Left ventricle myocardium inferior (tissue), 1 donor: ENCODE measurements at regions not wholly inside any gene's neighbourhood (a gene's known extent, or its start where the extent isn't known, plus 50 kb on each side); places are given as distances from the start of the nearest gene placed in this dataset.

Experiments used
- DNase-seq: peaks from one replicate; pipeline ENCODE4 v3.0.0-alpha.2; 2020
- H3K27ac ChIP-seq: fragments of 200-600 bp; replicated peaks from 2 replicates; pipeline ENCODE4 v1.8.0; 2021
- H3K27me3 ChIP-seq: fragments of 200-600 bp; 2 replicates; pipeline ENCODE4 v1.8.0; 2021; ENCODE audit warnings: low read depth
- H3K36me3 ChIP-seq: fragments of 200-600 bp; 2 replicates; pipeline ENCODE4 v1.8.0; 2021
- H3K4me1 ChIP-seq: fragments of 200-600 bp; 2 replicates; pipeline ENCODE4 v1.8.0; 2021
- H3K4me3 ChIP-seq: fragments of 200-600 bp; 2 replicates; pipeline ENCODE4 v1.8.0; 2021; ENCODE audit warnings: mild to moderate bottlenecking, moderate library complexity
- H3K9me3 ChIP-seq: fragments of 200-600 bp; replicated peaks from 2 replicates; pipeline ENCODE4 v1.8.0; 2021
- CTCF ChIP-seq: fragments of 200-600 bp; IDR thresholded peaks from 2 replicates; pipeline ENCODE4 v1.8.0; 2021; ENCODE audit warnings: antibody characterized with exemption, mild to moderate bottlenecking, borderline replicate concordance
- intact Hi-C: fragments of 100-400 bp; cut with micrococcal nuclease; formaldehyde crosslinking; loops from one replicate; pipeline ENCODE4 v1.11.0; 2022
- donor health status: DM: no; HTN: yes; CAD: no; lungs with severe emphysema.

GRCh38 chr13:110070511-110071120 is 236.3 kb downstream of the COL4A1 start:
- no peak for TF ChIP-seq CTCF
- no peaks in the 10 kb centered on the region for H3K36me3 ChIP-seq
- no peak overlapping the region for H3K4me3 ChIP-seq
- no peaks in the 10 kb centered on the region for H3K4me1 ChIP-seq
- intact Hi-C loops = no loop called here
- H3K27ac ChIP-seq = no peak overlapping the region
- no peak for DNase-seq
- H3K9me3 ChIP-seq = no peaks in the 10 kb centered on the region
- no peaks in the 10 kb centered on the region for H3K27me3 ChIP-seq

GRCh38 chr13:110070046-110070445 is 236.9 kb downstream of the COL4A1 start:
- H3K27ac ChIP-seq = no peak overlapping the region
- H3K36me3 ChIP-seq = no peaks in the 10 kb centered on the region
- no peak overlapping the region for H3K4me3 ChIP-seq
- DNase-seq = no peak
- TF ChIP-seq CTCF = no peak
- no peaks in the 10 kb centered on the region for H3K27me3 ChIP-seq
- H3K4me1 ChIP-seq = no peaks in the 10 kb centered on the region
- H3K9me3 ChIP-seq = no peaks in the 10 kb centered on the region
- intact Hi-C loops = no loop called here

GRCh38 chr13:110068176-110068473 is 238.8 kb downstream of the COL4A1 start:
- intact Hi-C loops = no loop called here
- H3K27ac ChIP-seq = peak overlapping the region; percentile 39
- H3K36me3 ChIP-seq = no peaks in the 10 kb centered on the region
- H3K9me3 ChIP-seq = no peaks in the 10 kb centered on the region
- TF ChIP-seq CTCF = no peak
- H3K4me3 ChIP-seq = no peak overlapping the region
- H3K27me3 ChIP-seq = no peaks in the 10 kb centered on the region
- H3K4me1 ChIP-seq = peaks cover 11% of the 10 kb centered on the region
- DNase-seq = no peak

GRCh38 chr13:110067355-110068175 is 239.4 kb downstream of the COL4A1 start:
- Histone ChIP-seq H3K4me1 (peaks cover 17% of the 10 kb centered on the region), H3K4me3 (no peak overlapping the region), H3K36me3 (no peaks in the 10 kb centered on the region), H3K27me3 (no peaks in the 10 kb centered on the region), H3K27ac (peak overlapping the region; percentile 54), H3K9me3 (no peaks in the 10 kb centered on the region)
- peak; percentile 33 for DNase-seq
- intact Hi-C loops = no loop called here
- TF ChIP-seq CTCF = no peak

- Histone ChIP-seq H3K9me3 (no peaks in the 10 kb centered on the region), H3K4me1 (peaks cover 25% of the 10 kb centered on the region), H3K4me3 (no peak overlapping the region), H3K27ac (no peak overlapping the region), H3K36me3 (no peaks in the 10 kb centered on the region), H3K27me3 (no peaks in the 10 kb centered on the region)
- intact Hi-C loops = no loop called here
- TF ChIP-seq CTCF = no peak
- no peak for DNase-seq
Observed at GRCh38 chr13:110065780-110066179, 241.2 kb downstream of the COL4A1 start.
